ENCODE measurements at regions not wholly inside any gene's neighbourhood (a gene's known extent, or its start where the extent isn't known, plus 50 kb on each side); places are given as distances from the start of the nearest gene placed in this dataset.

GRCh38 chr11:70820311-70820710, 422.0 kb downstream of the CTTN start:
- no peak overlapping the region for H2BK12ac ChIP-seq (ENCODE audit: insufficient read length, low read depth, low read length)
- no peaks in the 10 kb centered on the region; the same call in none of the 2 replicates for H3K27me3 Mint-ChIP-seq (ENCODE audit: low read depth)
- WGBS (ENCODE audit: extremely low coverage, insufficient read length, low lambda C conversion rate): no CpG with 5 or more reads among the region's 35 CpGs

More at GRCh38 chr11:70820311-70820710, 422.0 kb downstream of the CTTN start:
- H4K8ac ChIP-seq (replicated peaks; ENCODE audit: insufficient read length, low read depth, low read length): no peak overlapping the region
- no peak overlapping the region for H2BK15ac ChIP-seq (ENCODE audit: low read depth, low read length)
- Mint-ChIP-seq H3K4me3 (no peak overlapping the region), H3K36me3 (ENCODE audit: insufficient read depth in 1 of 3, low read depth in 3 of 3) (peaks cover 0 to 6% (median 0%) of the 10 kb centered on the region in 3 experiments; a peak in 3 of 7 replicates), H3K9me3 (no peaks in the 10 kb centered on the region), H3K4me1 (peaks cover 11 to 16% of the 10 kb centered on the region in 2 experiments; a peak in 3 of 4 replicates), H3K27ac (no peak overlapping the region)
- H2AFZ ChIP-seq (ENCODE audit: low read length): no peak overlapping the region
- no peak overlapping the region for H2BK20ac ChIP-seq (ENCODE audit: low read depth, low read length, poor library complexity, severe bottlenecking)
- H3K18ac ChIP-seq (ENCODE audit: insufficient read length, low read depth, low read length): no peak overlapping the region
- H2AK5ac ChIP-seq (ENCODE audit: insufficient read length, low read length): no peak overlapping the region
- H3K79me1 ChIP-seq (ENCODE audit: insufficient read depth, low read depth, low read length, poor library complexity, severe bottlenecking): no peaks in the 10 kb centered on the region
- H3K56ac ChIP-seq (ENCODE audit: insufficient read length, low read depth, low read length): no peak overlapping the region
- H4K91ac ChIP-seq (ENCODE audit: insufficient read length, low read depth, low read length): no peak overlapping the region
- no peak overlapping the region for H3T11ph ChIP-seq (ENCODE audit: low read length)
- H3K27ac ChIP-seq (ENCODE audit: insufficient read length, low read depth, low read length): no peak overlapping the region
- no peak overlapping the region for H2BK5ac ChIP-seq (ENCODE audit: insufficient read length, low read length)
- no peaks in the 10 kb centered on the region for H3K23me2 ChIP-seq (ENCODE audit: insufficient read length, low read depth, low read length, poor library complexity, severe bottlenecking)
- H3K4me1 ChIP-seq (ENCODE audit: insufficient read depth, low read length): no peaks in the 10 kb centered on the region
- no peak overlapping the region for H4K5ac ChIP-seq (ENCODE audit: insufficient read length, low read depth, low read length)
- no peak overlapping the region for H2BK120ac ChIP-seq (ENCODE audit: low read depth, low read length, poor library complexity, severe bottlenecking)
- no peak overlapping the region for H3K23ac ChIP-seq (ENCODE audit: insufficient read length, low read depth, low read length)
- no peaks in the 10 kb centered on the region for H3K79me2 ChIP-seq (ENCODE audit: insufficient read depth, low read length)
- H3K4ac ChIP-seq (ENCODE audit: low read depth, low read length): no peak overlapping the region
- TF ChIP-seq, protein P1, sequence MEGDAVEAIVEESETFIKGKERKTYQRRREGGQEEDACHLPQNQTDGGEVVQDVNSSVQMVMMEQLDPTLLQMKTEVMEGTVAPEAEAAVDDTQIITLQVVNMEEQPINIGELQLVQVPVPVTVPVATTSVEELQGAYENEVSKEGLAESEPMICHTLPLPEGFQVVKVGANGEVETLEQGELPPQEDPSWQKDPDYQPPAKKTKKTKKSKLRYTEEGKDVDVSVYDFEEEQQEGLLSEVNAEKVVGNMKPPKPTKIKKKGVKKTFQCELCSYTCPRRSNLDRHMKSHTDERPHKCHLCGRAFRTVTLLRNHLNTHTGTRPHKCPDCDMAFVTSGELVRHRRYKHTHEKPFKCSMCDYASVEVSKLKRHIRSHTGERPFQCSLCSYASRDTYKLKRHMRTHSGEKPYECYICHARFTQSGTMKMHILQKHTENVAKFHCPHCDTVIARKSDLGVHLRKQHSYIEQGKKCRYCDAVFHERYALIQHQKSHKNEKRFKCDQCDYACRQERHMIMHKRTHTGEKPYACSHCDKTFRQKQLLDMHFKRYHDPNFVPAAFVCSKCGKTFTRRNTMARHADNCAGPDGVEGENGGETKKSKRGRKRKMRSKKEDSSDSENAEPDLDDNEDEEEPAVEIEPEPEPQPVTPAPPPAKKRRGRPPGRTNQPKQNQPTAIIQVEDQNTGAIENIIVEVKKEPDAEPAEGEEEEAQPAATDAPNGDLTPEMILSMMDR (conservative IDR thresholded peaks at IDR 0.05): no peak
- no peak overlapping the region for H3K9ac ChIP-seq (ENCODE audit: extremely low read depth, insufficient read length, low read length)
- H3K9me3 ChIP-seq (ENCODE audit: control insufficient read depth, low read depth, low read length): no peaks in the 10 kb centered on the region
- no peak overlapping the region for H3K14ac ChIP-seq (ENCODE audit: insufficient read depth, low read length)
- no peak overlapping the region for H3K4me2 ChIP-seq (ENCODE audit: insufficient read depth, insufficient read length, low read length)
- H4K20me1 ChIP-seq (ENCODE audit: control insufficient read depth, insufficient read depth, insufficient read length): no peaks in the 10 kb centered on the region
- no peaks in the 10 kb centered on the region for H3K27me3 ChIP-seq (ENCODE audit: insufficient read depth, low read length)
- no peak for DNase-seq
